Caco-2 (cell line): ENCODE measurements at regions not wholly inside any gene's neighbourhood (a gene's known extent, or its start where the extent isn't known, plus 50 kb on each side); places are given as distances from the start of the nearest gene placed in this dataset.

ENCODE experiments used
- BruUV-seq: library from RNA; stranded (reverse); fragments of 400-500 nt; replicated peaks from 2 replicates; lab custom pipeline; 2021; lab: Mats Ljungman, UMichigan
- CTCF ChIA-PET: fragments of 300-600 bp; sonication (Branson Sonifier 250); formaldehyde crosslinking; loops from one replicate; lab custom pipeline; 2022; ENCODE audit warnings: antibody characterized with exemption; lab: Charles Lee
- POLR2A ChIA-PET: fragments of 300-600 bp; sonication (Branson Sonifier 250); formaldehyde crosslinking; loops from one replicate; lab custom pipeline; 2022; ENCODE audit warnings: antibody characterized with exemption; lab: Charles Lee
- DNase-seq, 2 experiments: peaks; one replicate each; pipeline versions ENCODE4 v3.0.0 to v3.0.0-alpha.2; 2020 to 2022
- H3K27me3 ChIP-seq: replicated peaks from 2 replicates; pipeline ENCODE4 v1.6.0; 2011; ENCODE audit warnings: low read length; ENCODE audit not compliant: control insufficient read depth, insufficient read depth
- H3K36me3 ChIP-seq: 2 replicates; pipeline ENCODE4 v1.5.1; 2011; ENCODE audit warnings: low read length; ENCODE audit not compliant: control insufficient read depth, insufficient read depth
- H3K4me1 ChIP-seq: fragments of 250-450 bp; sonication (Bioruptor Pico); 2 replicates; pipeline ENCODE4 v1.5.1; 2020; ENCODE audit warnings: mild to moderate bottlenecking
- H3K4me3 ChIP-seq: 2 replicates; pipeline ENCODE4 v1.5.1; 2011; ENCODE audit warnings: low read depth, mild to moderate bottlenecking, control low read depth, low read length
- H3K9me3 ChIP-seq: fragments of 250-450 bp; sonication (Bioruptor Pico); 2 replicates; pipeline ENCODE4 v1.5.1; 2020; ENCODE audit warnings: mild to moderate bottlenecking, moderate library complexity
- H3K27ac Mint-ChIP-seq: one replicate; pipeline ENCODE4 v1.8.0; 2022; ENCODE audit warnings: mixed read lengths; ENCODE audit not compliant: unreplicated experiment
- H3K27me3 Mint-ChIP-seq: one replicate; pipeline ENCODE4 v1.8.0; 2022; ENCODE audit warnings: mixed read lengths; ENCODE audit not compliant: insufficient read depth, unreplicated experiment
- H3K36me3 Mint-ChIP-seq: one replicate; pipeline ENCODE4 v1.8.0; 2022; ENCODE audit warnings: mild to moderate bottlenecking, mixed read lengths; ENCODE audit not compliant: insufficient read depth, unreplicated experiment
- H3K4me1 Mint-ChIP-seq: one replicate; pipeline ENCODE4 v1.8.0; 2022; ENCODE audit warnings: low read depth, mixed read lengths; ENCODE audit not compliant: unreplicated experiment
- H3K4me3 Mint-ChIP-seq: one replicate; pipeline ENCODE4 v1.8.0; 2022; ENCODE audit warnings: mild to moderate bottlenecking, moderate library complexity, mixed read lengths; ENCODE audit not compliant: unreplicated experiment
- H3K9me3 Mint-ChIP-seq: one replicate; pipeline ENCODE4 v1.8.0; 2022; ENCODE audit warnings: mixed read lengths; ENCODE audit not compliant: unreplicated experiment
- intact Hi-C: fragments of 100-400 bp; cut with micrococcal nuclease; formaldehyde crosslinking; loops from one replicate; pipeline ENCODE4 v1.10.0; 2022; ENCODE audit not compliant: unreplicated experiment
- TF ChIP-seq, protein P1 (sequence below), 2 experiments: fragments of 200-600 bp in 1 of 2; IDR thresholded peaks; 1 replicate in 1 of 2; 2 replicates in 1 of 2; pipeline versions ENCODE4 v1.5.1 to v1.8.0; 2011 to 2022; ENCODE audit warnings: antibody characterized with exemption in 1 of 2, control low read depth in 1 of 2, inconsistent platforms in 1 of 2, low read depth in 1 of 2, low read length in 1 of 2, mild to moderate bottlenecking in 1 of 2, moderate library complexity in 1 of 2; ENCODE audit not compliant: insufficient read depth in 1 of 2, severe bottlenecking in 1 of 2, unreplicated experiment in 1 of 2

- peaks cover 1% of the 10 kb centered on the region for H3K36me3 Mint-ChIP-seq
- ChIA-PET POLR2A (no interaction called here), CTCF (no interaction called here)
- no peak overlapping the region for H3K27ac Mint-ChIP-seq
- Histone ChIP-seq H3K27me3 (no peaks in the 10 kb centered on the region), H3K36me3 (no peaks in the 10 kb centered on the region), H3K4me3 (no peak overlapping the region), H3K4me1 (peaks cover 34% of the 10 kb centered on the region), H3K9me3 (no peaks in the 10 kb centered on the region)
- no peak for DNase-seq
- intact Hi-C loops, result no loop called here
- no peak overlapping the region for H3K4me3 Mint-ChIP-seq
- no peaks in the 10 kb centered on the region for H3K27me3 Mint-ChIP-seq
- H3K9me3 Mint-ChIP-seq, result no peaks in the 10 kb centered on the region
- TF ChIP-seq, protein P1, sequence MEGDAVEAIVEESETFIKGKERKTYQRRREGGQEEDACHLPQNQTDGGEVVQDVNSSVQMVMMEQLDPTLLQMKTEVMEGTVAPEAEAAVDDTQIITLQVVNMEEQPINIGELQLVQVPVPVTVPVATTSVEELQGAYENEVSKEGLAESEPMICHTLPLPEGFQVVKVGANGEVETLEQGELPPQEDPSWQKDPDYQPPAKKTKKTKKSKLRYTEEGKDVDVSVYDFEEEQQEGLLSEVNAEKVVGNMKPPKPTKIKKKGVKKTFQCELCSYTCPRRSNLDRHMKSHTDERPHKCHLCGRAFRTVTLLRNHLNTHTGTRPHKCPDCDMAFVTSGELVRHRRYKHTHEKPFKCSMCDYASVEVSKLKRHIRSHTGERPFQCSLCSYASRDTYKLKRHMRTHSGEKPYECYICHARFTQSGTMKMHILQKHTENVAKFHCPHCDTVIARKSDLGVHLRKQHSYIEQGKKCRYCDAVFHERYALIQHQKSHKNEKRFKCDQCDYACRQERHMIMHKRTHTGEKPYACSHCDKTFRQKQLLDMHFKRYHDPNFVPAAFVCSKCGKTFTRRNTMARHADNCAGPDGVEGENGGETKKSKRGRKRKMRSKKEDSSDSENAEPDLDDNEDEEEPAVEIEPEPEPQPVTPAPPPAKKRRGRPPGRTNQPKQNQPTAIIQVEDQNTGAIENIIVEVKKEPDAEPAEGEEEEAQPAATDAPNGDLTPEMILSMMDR (IDR thresholded peaks at IDR 0.05; ENCODE audit: insufficient read depth in 1 of 2, low read depth in 1 of 2, low read length in 1 of 2, severe bottlenecking in 1 of 2, unreplicated experiment in 1 of 2), result no peak
- BruUV-seq, result no TSS peak
- H3K4me1 Mint-ChIP-seq, result peaks cover 15% of the 10 kb centered on the region
Observed at GRCh38 chr3:72428803-72429202, 419.4 kb downstream of the SHQ1 start.

DNA sequence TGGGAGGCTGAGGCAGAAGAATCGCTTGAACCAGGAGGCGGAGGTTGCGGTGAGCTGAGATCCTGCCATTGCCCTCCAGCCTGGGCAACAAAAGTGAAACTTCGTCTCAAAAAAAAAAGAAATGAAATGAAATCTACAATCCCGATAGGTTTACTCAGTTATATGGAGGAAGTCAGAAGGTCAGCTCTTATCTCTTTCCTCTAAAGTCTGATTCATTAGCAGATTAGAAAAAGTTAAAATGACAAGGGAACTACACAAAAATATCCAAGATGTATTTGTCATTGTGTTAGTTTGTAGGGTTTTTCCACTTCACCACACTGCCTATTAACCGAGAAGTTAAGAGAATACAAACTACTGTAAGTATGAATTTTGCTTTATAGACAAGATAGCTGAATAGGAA lies 420.6 kb downstream of the SHQ1 start:
- no TSS peak for BruUV-seq
- H3K9me3 Mint-ChIP-seq, result no peaks in the 10 kb centered on the region
- peaks cover 15% of the 10 kb centered on the region for H3K4me1 Mint-ChIP-seq
- peaks cover 7% of the 10 kb centered on the region for H3K36me3 Mint-ChIP-seq
- peaks cover under 1% of the 10 kb centered on the region; the same call in 1 of the 2 replicates for H3K9me3 ChIP-seq
- TF ChIP-seq, protein P1 (IDR thresholded peaks at IDR 0.05; ENCODE audit: insufficient read depth in 1 of 2, low read depth in 1 of 2, low read length in 1 of 2, severe bottlenecking in 1 of 2, unreplicated experiment in 1 of 2), result no peak
- peaks cover 34% of the 10 kb centered on the region for H3K4me1 ChIP-seq
- ChIA-PET CTCF (no interaction called here), POLR2A (no interaction called here)
- H3K27me3 Mint-ChIP-seq, result no peaks in the 10 kb centered on the region
- no peaks in the 10 kb centered on the region for H3K36me3 ChIP-seq
- intact Hi-C loops, result no loop called here
- H3K27ac Mint-ChIP-seq, result no peak overlapping the region
- H3K4me3 Mint-ChIP-seq, result no peak overlapping the region
- no peak overlapping the region for H3K4me3 ChIP-seq
- no peak for DNase-seq
- H3K27me3 ChIP-seq, result no peaks in the 10 kb centered on the region

- Mint-ChIP-seq H3K36me3 (peaks cover 14% of the 10 kb centered on the region), H3K27ac (no peak overlapping the region), H3K9me3 (no peaks in the 10 kb centered on the region), H3K27me3 (no peaks in the 10 kb centered on the region), H3K4me1 (peaks cover 15% of the 10 kb centered on the region), H3K4me3 (no peak overlapping the region)
- Histone ChIP-seq H3K4me1 (peaks cover 34% of the 10 kb centered on the region), H3K27me3 (no peaks in the 10 kb centered on the region), H3K36me3 (no peaks in the 10 kb centered on the region), H3K9me3 (peaks cover 5% of the 10 kb centered on the region; the same call in 1 of the 2 replicates), H3K4me3 (no peak overlapping the region)
- CTCF ChIA-PET, result no interaction called here
- TF ChIP-seq, protein P1 (IDR thresholded peaks at IDR 0.05; ENCODE audit: insufficient read depth in 1 of 2, low read depth in 1 of 2, low read length in 1 of 2, severe bottlenecking in 1 of 2, unreplicated experiment in 1 of 2), result no peak
- intact Hi-C loops, result no loop called here
- POLR2A ChIA-PET, result no interaction called here
- no peak for DNase-seq
- no TSS peak for BruUV-seq
Observed at GRCh38 chr3:72426618-72427397, 421.4 kb downstream of the SHQ1 start.
